ENCODE measurements at regions not wholly inside any gene's neighbourhood (a gene's known extent, or its start where the extent isn't known, plus 50 kb on each side); places are given as distances from the start of the nearest gene placed in this dataset.

GRCh38 chr6:133165235-133165634, 75.9 kb upstream of the EYA4 start:
- no peak for TF ChIP-seq CTCF (IDR thresholded peaks at IDR 0.05; ENCODE audit: poor library complexity)
- no peak for TF ChIP-seq EZH2 (IDR thresholded peaks at IDR 0.05; ENCODE audit: borderline replicate concordance)
- TF ChIP-seq EZH2phosphoT487 (IDR thresholded peaks at IDR 0.05; ENCODE audit: low read depth, severe bottlenecking, unreplicated experiment) = no peak
